ENCODE measurements at regions not wholly inside any gene's neighbourhood (a gene's known extent, or its start where the extent isn't known, plus 50 kb on each side); places are given as distances from the start of the nearest gene placed in this dataset.
"Not testable (repeated sequence)": the region's sequence is repeated elsewhere in the genome, so short reads cannot be mapped to it uniquely, and the experiment has no call there.

- no peaks in the 10 kb centered on the region for H3K27me3 ChIP-seq
- Mint-ChIP-seq H3K36me3 (no peaks in the 10 kb centered on the region), H3K27me3 (ENCODE audit: insufficient read depth, low read depth) (no peaks in the 10 kb centered on the region), H3K4me1 (no peaks in the 10 kb centered on the region), H3K27ac (no peak overlapping the region), H3K4me3 (no peak overlapping the region), H3K9me3 (peaks cover 10% of the 10 kb centered on the region)
- H3K79me2 ChIP-seq (ENCODE audit: low read depth), result no peaks in the 10 kb centered on the region
- H3K27ac ChIP-seq, result no peak overlapping the region
- no peak overlapping the region for H3K9ac ChIP-seq
- no peak overlapping the region for H3K4me2 ChIP-seq
- no peaks in the 10 kb centered on the region for H3K9me3 ChIP-seq (ENCODE audit: low read depth)
- no peaks in the 10 kb centered on the region for H4K20me1 ChIP-seq (ENCODE audit: low read depth)
- H3K36me3 ChIP-seq, result no peaks in the 10 kb centered on the region
- H2AFZ ChIP-seq (replicated peaks), result no peak overlapping the region
- H3K4me3 ChIP-seq, result no peak overlapping the region
- TF ChIP-seq EZH2 (IDR thresholded peaks at IDR 0.05) (no peak), EZH2phosphoT487 (IDR thresholded peaks at IDR 0.05) (no peak), CTCF (IDR thresholded peaks at IDR 0.05) (no peak)
- H3K4me1 ChIP-seq, result no peaks in the 10 kb centered on the region
- H3F3A ChIP-seq (ENCODE audit: low read depth), result no peaks in the 10 kb centered on the region
- DNase-seq (ENCODE audit: low spot score), result no peak
These were observed 882.3 kb downstream of the RPS29 start for GRCh38 chr14:48703728-48704467.

- H4K20me1 ChIP-seq (ENCODE audit: low read depth); H3K4me3 ChIP-seq; H3K4me2 ChIP-seq; H3K4me1 ChIP-seq; H3K9me3 ChIP-seq (ENCODE audit: low read depth); H3K27ac Mint-ChIP-seq; H3F3A ChIP-seq (ENCODE audit: low read depth); H3K36me3 Mint-ChIP-seq; H3K4me1 Mint-ChIP-seq; H3K4me3 Mint-ChIP-seq; H3K27me3 ChIP-seq; H3K36me3 ChIP-seq; H3K27me3 Mint-ChIP-seq (ENCODE audit: insufficient read depth, low read depth); H3K27ac ChIP-seq; H3K79me2 ChIP-seq (ENCODE audit: low read depth); H3K9ac ChIP-seq; H2AFZ ChIP-seq (replicated peaks); DNase-seq (ENCODE audit: low spot score): not testable (repeated sequence)
- H3K9me3 Mint-ChIP-seq, result peaks cover 10% of the 10 kb centered on the region
These were observed 888.8 kb downstream of the RPS29 start for GRCh38 chr14:48697362-48697761.

- TF ChIP-seq CTCF (IDR thresholded peaks at IDR 0.05) (no peak), EZH2phosphoT487 (IDR thresholded peaks at IDR 0.05) (no peak), EZH2 (IDR thresholded peaks at IDR 0.05) (no peak)
- H3K27ac Mint-ChIP-seq, result no peak overlapping the region
- Histone ChIP-seq H3K4me3 (no peak overlapping the region), H3K9me3 (ENCODE audit: low read depth) (no peaks in the 10 kb centered on the region), H3K79me2 (ENCODE audit: low read depth) (no peaks in the 10 kb centered on the region), H3K27me3 (no peaks in the 10 kb centered on the region), H3F3A (ENCODE audit: low read depth) (no peaks in the 10 kb centered on the region), H3K27ac (no peak overlapping the region), H3K36me3 (no peaks in the 10 kb centered on the region), H3K9ac (no peak overlapping the region), H2AFZ (replicated peaks) (no peak overlapping the region), H4K20me1 (ENCODE audit: low read depth) (no peaks in the 10 kb centered on the region), H3K4me2 (no peak overlapping the region), H3K4me1 (no peaks in the 10 kb centered on the region)
- DNase-seq (ENCODE audit: low spot score), result no peak
- no peaks in the 10 kb centered on the region for H3K36me3 Mint-ChIP-seq
- peaks cover 4% of the 10 kb centered on the region for H3K9me3 Mint-ChIP-seq
- H3K27me3 Mint-ChIP-seq (ENCODE audit: insufficient read depth, low read depth), result no peaks in the 10 kb centered on the region
- H3K4me3 Mint-ChIP-seq, result no peak overlapping the region
- no peaks in the 10 kb centered on the region for H3K4me1 Mint-ChIP-seq
These were observed 892.4 kb downstream of the RPS29 start for GRCh38 chr14:48693793-48694192.

GRCh38 chr14:48690349-48690748, 895.8 kb downstream of the RPS29 start:
- peak; percentile 13 for DNase-seq (ENCODE audit: low spot score)
- Histone ChIP-seq H2AFZ (replicated peaks) (no peak overlapping the region), H3K4me1 (no peaks in the 10 kb centered on the region), H3K9ac (no peak overlapping the region), H3K27me3 (no peaks in the 10 kb centered on the region), H3K36me3 (no peaks in the 10 kb centered on the region), H3F3A (ENCODE audit: low read depth) (no peaks in the 10 kb centered on the region), H3K4me3 (no peak overlapping the region), H4K20me1 (ENCODE audit: low read depth) (no peaks in the 10 kb centered on the region), H3K79me2 (ENCODE audit: low read depth) (no peaks in the 10 kb centered on the region), H3K4me2 (no peak overlapping the region), H3K27ac (no peak overlapping the region), H3K9me3 (ENCODE audit: low read depth) (no peaks in the 10 kb centered on the region)
- H3K4me3 Mint-ChIP-seq, result no peak overlapping the region
- TF ChIP-seq EZH2 (IDR thresholded peaks at IDR 0.05) (no peak), EZH2phosphoT487 (IDR thresholded peaks at IDR 0.05) (no peak), CTCF (IDR thresholded peaks at IDR 0.05) (peak; percentile 57)
- H3K36me3 Mint-ChIP-seq, result no peaks in the 10 kb centered on the region
- H3K4me1 Mint-ChIP-seq, result no peaks in the 10 kb centered on the region
- no peaks in the 10 kb centered on the region for H3K27me3 Mint-ChIP-seq (ENCODE audit: insufficient read depth, low read depth)
- H3K27ac Mint-ChIP-seq, result no peak overlapping the region
- no peaks in the 10 kb centered on the region for H3K9me3 Mint-ChIP-seq

All from neural progenitor cell (in vitro differentiated cells).